ENCODE measurements at regions not wholly inside any gene's neighbourhood (a gene's known extent, or its start where the extent isn't known, plus 50 kb on each side); places are given as distances from the start of the nearest gene placed in this dataset.

DNA sequence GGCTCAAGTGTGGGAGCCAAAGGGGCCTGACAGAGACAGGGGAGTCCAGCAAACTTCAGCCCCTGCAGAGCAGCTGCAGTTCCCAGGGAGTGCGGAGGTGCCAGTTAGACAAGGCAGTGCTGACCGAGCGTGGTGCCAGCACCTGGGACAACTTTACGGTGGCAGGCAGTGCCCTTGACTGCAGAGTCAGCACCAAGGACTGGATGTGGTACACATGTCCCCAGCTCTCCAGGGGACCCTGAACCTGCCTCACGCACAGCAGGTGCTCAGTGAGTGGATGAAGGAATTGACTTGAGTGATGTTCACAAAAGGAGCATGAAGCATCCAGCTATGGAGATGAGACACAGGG, 296.5 kb downstream of the SIPA1L2 start:
- TF ChIP-seq, protein P1, sequence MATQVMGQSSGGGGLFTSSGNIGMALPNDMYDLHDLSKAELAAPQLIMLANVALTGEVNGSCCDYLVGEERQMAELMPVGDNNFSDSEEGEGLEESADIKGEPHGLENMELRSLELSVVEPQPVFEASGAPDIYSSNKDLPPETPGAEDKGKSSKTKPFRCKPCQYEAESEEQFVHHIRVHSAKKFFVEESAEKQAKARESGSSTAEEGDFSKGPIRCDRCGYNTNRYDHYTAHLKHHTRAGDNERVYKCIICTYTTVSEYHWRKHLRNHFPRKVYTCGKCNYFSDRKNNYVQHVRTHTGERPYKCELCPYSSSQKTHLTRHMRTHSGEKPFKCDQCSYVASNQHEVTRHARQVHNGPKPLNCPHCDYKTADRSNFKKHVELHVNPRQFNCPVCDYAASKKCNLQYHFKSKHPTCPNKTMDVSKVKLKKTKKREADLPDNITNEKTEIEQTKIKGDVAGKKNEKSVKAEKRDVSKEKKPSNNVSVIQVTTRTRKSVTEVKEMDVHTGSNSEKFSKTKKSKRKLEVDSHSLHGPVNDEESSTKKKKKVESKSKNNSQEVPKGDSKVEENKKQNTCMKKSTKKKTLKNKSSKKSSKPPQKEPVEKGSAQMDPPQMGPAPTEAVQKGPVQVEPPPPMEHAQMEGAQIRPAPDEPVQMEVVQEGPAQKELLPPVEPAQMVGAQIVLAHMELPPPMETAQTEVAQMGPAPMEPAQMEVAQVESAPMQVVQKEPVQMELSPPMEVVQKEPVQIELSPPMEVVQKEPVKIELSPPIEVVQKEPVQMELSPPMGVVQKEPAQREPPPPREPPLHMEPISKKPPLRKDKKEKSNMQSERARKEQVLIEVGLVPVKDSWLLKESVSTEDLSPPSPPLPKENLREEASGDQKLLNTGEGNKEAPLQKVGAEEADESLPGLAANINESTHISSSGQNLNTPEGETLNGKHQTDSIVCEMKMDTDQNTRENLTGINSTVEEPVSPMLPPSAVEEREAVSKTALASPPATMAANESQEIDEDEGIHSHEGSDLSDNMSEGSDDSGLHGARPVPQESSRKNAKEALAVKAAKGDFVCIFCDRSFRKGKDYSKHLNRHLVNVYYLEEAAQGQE (IDR thresholded peaks at IDR 0.05; ENCODE audit: low read depth): no peak
- TF ChIP-seq ZBTB7A (IDR thresholded peaks at IDR 0.05; ENCODE audit: low read depth): no peak
- no peak for TF ChIP-seq CEBPB (IDR thresholded peaks at IDR 0.05)
- no peak for TF ChIP-seq TEAD4 (IDR thresholded peaks at IDR 0.05)
- TF ChIP-seq EP300 (IDR thresholded peaks at IDR 0.05; ENCODE audit: borderline replicate concordance): no peak
- no peak for TF ChIP-seq EGR1 (IDR thresholded peaks at IDR 0.05)
- no peak for TF ChIP-seq CREB1 (IDR thresholded peaks at IDR 0.05; ENCODE audit: low read depth)
- TF ChIP-seq NFIC (IDR thresholded peaks at IDR 0.05): no peak
- TF ChIP-seq RAD21 (IDR thresholded peaks at IDR 0.05; ENCODE audit: low read depth): no peak
- TF ChIP-seq FOXM1 (IDR thresholded peaks at IDR 0.05; ENCODE audit: borderline replicate concordance, low read depth): no peak
- TF ChIP-seq TAF1 (IDR thresholded peaks at IDR 0.05; ENCODE audit: low read depth): no peak
- TF ChIP-seq, protein P2, sequence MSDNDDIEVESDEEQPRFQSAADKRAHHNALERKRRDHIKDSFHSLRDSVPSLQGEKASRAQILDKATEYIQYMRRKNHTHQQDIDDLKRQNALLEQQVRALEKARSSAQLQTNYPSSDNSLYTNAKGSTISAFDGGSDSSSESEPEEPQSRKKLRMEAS (IDR thresholded peaks at IDR 0.05): no peak
- TF ChIP-seq YY1 (IDR thresholded peaks at IDR 0.05; ENCODE audit: low read depth): no peak
